ENCODE measurements at regions not wholly inside any gene's neighbourhood (a gene's known extent, or its start where the extent isn't known, plus 50 kb on each side); places are given as distances from the start of the nearest gene placed in this dataset.

DNA sequence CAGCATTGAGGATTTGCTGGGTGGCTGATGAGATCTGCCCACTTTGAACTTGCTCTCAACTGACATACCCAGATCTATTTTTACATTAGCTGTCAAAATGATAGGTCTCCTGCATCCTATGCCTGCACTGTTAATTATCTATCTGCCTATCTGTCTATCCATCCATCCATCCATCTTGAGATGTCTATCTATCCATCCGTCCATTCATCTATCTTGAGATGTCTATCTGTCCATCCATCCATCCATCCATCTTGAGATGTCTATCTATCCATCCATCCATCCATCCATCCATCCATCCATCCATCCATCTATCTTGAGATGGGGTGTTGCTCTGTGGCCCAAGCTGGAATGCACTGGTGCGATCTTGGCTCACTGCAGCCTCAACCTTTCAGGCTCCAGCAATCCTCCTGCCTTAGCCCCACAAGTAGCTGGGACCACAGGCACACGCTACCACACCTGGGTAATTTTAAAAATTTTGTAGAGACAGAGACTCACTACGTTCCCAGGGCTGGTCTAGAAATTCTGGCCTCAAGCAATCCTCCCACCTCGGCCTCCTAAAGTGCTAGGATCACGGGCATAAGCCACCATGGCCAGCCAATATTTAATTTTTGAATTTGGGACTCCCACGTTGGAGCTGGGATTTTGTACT is 159.4 kb upstream of the NSMCE3 start:
- TF ChIP-seq, protein P1, sequence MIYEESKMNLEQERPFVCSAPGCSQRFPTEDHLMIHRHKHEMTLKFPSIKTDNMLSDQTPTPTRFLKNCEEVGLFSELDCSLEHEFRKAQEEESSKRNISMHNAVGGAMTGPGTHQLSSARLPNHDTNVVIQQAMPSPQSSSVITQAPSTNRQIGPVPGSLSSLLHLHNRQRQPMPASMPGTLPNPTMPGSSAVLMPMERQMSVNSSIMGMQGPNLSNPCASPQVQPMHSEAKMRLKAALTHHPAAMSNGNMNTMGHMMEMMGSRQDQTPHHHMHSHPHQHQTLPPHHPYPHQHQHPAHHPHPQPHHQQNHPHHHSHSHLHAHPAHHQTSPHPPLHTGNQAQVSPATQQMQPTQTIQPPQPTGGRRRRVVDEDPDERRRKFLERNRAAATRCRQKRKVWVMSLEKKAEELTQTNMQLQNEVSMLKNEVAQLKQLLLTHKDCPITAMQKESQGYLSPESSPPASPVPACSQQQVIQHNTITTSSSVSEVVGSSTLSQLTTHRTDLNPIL (CRISPR knock-in tag; IDR thresholded peaks at IDR 0.05; ENCODE audit: low read depth) = no peak
- TF ChIP-seq ZFP30 (CRISPR knock-in tag; IDR thresholded peaks at IDR 0.05) (no peak), BACH2 (CRISPR knock-in tag; IDR thresholded peaks at IDR 0.05; ENCODE audit: borderline replicate concordance) (no peak), ZC3H10 (CRISPR knock-in tag; IDR thresholded peaks at IDR 0.05) (no peak)
- TF ChIP-seq, protein P2, sequence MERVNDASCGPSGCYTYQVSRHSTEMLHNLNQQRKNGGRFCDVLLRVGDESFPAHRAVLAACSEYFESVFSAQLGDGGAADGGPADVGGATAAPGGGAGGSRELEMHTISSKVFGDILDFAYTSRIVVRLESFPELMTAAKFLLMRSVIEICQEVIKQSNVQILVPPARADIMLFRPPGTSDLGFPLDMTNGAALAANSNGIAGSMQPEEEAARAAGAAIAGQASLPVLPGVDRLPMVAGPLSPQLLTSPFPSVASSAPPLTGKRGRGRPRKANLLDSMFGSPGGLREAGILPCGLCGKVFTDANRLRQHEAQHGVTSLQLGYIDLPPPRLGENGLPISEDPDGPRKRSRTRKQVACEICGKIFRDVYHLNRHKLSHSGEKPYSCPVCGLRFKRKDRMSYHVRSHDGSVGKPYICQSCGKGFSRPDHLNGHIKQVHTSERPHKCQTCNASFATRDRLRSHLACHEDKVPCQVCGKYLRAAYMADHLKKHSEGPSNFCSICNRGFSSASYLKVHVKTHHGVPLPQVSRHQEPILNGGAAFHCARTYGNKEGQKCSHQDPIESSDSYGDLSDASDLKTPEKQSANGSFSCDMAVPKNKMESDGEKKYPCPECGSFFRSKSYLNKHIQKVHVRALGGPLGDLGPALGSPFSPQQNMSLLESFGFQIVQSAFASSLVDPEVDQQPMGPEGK (CRISPR knock-in tag; IDR thresholded peaks at IDR 0.05; ENCODE audit: borderline replicate concordance) = no peak
- TF ChIP-seq, protein P3, sequence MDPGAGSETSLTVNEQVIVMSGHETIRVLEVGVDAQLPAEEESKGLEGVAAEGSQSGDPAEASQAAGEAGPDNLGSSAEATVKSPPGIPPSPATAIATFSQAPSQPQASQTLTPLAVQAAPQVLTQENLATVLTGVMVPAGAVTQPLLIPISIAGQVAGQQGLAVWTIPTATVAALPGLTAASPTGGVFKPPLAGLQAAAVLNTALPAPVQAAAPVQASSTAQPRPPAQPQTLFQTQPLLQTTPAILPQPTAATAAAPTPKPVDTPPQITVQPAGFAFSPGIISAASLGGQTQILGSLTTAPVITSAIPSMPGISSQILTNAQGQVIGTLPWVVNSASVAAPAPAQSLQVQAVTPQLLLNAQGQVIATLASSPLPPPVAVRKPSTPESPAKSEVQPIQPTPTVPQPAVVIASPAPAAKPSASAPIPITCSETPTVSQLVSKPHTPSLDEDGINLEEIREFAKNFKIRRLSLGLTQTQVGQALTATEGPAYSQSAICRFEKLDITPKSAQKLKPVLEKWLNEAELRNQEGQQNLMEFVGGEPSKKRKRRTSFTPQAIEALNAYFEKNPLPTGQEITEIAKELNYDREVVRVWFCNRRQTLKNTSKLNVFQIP (CRISPR knock-in tag; IDR thresholded peaks at IDR 0.05; ENCODE audit: borderline replicate concordance, low read depth) = no peak

All from SK-N-SH treated with all-trans-retinoic acid at 6 μM for 48 hours (cell line).